Esophagus squamous epithelium (tissue), 4 donors: ENCODE measurements at regions not wholly inside any gene's neighbourhood (a gene's known extent, or its start where the extent isn't known, plus 50 kb on each side); places are given as distances from the start of the nearest gene placed in this dataset.

Experiments used
- CTCF ChIP-seq, 6 experiments: fragments of 450-650 bp in 4 of 6; fragments of 200-600 bp in 2 of 6; sonication (generic) in 2 of 6; IDR thresholded peaks; one replicate each; pipeline ENCODE4 v1.5.1; 2016 to 2019; ENCODE audit warnings: antibody characterized with exemption in 6 of 6, mild to moderate bottlenecking in 4 of 6, moderate library complexity in 4 of 6
- POLR2A ChIP-seq, 4 donors: fragments of 450-650 bp; IDR thresholded peaks; one replicate each; pipeline ENCODE4 v1.6.1; 2017; ENCODE audit warnings: antibody characterized with exemption in 4 of 4, mild to moderate bottlenecking in 4 of 4, moderate library complexity in 3 of 4

GRCh38 chr11:133715602-133716001 is 129.7 kb downstream of the SPATA19 start:
- TF ChIP-seq CTCF (IDR thresholded peaks at IDR 0.05): no peak
- TF ChIP-seq POLR2A (IDR thresholded peaks at IDR 0.05): no peak
